Stimulated activated CD8-positive, alpha-beta memory T cell treated with anti-CD3 and anti-CD28 coated beads, Interleukin-12 subunit alpha, Interleukin-12 subunit beta, amount 100 ng/mL, for 24 hours (primary cell): ENCODE measurements at regions not wholly inside any gene's neighbourhood (a gene's known extent, or its start where the extent isn't known, plus 50 kb on each side); places are given as distances from the start of the nearest gene placed in this dataset.

Experiments
- DNase-seq: peaks from one replicate; pipeline ENCODE4 v3.0.0-alpha.2; 2020; ENCODE audit errors: extremely low read depth

DNA sequence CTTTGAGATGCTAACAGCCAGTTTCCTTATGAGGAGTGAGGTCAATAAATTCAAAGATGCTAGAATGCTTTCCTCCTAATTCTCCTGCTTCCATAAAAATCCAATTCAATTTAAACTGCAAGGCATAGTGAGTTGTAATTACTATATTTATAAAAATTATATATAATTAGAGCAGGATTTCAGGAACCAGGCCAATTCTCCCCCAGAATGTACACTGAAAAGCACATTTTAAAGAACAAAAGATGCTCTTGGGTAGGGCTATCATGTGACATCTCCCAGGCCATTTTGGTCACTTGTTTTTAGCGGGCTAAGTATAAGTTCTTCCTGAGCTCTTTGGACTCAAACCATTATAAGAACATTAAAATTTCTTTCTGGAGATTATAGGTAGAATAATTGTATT is 195.7 kb upstream of the KCNG1 start:
- no peak for DNase-seq

DNA sequence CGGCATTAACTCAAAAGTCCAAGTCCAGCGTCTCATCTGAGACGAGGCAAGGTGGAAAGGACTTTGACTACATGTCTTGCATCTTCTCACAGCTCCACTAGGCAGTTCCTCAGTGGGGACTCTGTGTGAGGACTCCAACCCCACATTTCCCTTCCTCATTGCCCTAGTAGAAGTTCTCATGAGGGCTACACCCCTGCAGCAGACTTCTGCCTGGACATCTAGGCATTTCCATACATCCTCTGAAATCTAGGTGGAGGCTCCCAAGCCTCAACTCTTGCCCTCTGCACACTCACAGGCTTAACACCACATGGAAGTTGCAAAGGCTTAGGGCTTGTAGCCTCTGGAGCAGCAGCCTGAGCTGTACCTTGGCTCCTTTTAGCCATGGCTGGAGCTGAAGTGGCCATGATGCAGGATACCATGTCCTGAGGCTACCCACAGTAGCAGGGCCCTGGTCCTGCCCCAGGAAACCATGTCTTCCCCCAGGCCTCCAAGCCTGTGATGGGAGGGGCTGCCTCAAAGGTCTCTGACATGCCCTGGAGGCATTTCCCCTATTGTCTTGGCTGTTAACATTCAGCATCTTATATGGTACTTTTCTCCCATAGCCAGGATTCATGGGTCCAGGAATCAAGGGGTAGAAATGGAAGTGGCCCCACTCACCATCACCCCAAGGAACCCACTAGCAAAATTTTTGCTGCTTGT is 194.6 kb upstream of the KCNG1 start:
- no peak for DNase-seq

DNA sequence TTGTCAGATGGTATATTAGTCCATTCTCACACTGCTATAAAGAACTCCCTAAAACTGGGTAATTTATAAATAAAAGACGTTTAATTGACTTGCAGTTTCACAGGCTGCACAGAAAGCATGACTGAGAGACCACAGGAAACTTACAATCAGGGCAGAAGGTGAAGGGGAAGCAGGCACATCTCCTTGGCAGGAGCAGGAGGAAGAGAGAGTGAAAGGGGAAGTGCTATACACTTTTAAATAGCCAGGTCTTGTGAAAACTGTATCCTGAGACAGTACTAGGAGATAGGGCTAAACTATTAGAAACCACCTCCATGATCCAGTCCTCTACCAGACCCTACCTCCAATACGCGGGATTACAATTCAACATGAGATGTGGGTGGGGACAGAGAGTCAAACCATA is 193.9 kb upstream of the KCNG1 start:
- DNase-seq, result no peak

DNA sequence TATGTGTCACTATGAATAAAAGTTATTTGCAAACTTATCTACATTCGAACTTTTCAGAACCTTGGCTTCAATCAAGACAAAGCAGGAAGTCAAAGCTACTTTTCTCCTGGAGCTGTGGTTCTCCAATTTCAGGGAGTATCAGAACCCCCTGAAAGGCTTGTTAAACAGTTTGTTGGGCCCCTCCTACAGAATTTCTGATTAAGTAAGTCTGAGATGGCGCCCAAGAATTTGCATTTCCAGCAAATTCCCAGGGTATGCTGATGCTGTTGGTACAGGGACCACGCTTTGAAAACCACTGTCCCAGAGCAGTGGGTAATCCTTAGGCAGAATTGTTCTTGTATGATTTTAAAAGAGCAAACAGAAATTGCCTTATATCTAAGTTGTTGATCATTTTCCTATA is 189.9 kb upstream of the KCNG1 start:
- DNase-seq, result no peak

DNA sequence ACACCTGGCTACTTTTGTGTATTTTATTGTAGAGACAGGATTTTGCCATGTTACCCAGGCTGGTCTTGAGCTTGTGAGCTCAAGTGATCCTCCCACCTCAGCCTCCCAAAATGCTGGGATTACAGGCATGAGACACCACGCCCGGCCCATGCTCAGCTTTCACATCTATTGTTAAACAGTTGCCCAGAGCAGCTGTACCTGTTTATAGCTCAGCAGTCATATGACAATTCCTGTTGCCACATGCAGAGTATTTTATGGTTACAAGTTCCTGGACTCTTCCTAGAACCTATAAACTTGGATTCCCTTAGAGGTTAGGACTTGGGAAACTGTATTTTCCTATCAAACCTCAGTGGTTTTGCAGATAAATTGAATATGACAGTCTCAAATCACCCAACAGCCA is 188.3 kb upstream of the KCNG1 start:
- no peak for DNase-seq

DNA sequence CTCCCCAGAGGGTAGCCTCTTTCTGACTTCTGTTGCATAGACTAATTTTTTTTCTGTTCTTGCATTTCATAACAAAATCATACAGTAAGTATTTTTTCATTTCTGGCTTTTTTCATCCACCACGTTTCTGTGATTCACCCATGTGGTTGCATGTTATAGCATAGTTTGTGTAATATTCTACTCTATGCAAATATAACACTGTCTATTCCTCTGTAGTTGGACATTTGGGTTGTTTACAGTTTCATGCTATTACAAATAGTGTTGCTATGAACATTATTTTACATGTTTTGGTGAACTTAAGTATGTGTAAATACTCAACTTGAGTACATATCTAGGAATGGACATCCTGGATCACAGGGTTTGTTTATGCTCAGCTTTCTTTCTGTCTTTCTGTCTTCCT is 187.2 kb upstream of the KCNG1 start:
- no peak for DNase-seq

DNA sequence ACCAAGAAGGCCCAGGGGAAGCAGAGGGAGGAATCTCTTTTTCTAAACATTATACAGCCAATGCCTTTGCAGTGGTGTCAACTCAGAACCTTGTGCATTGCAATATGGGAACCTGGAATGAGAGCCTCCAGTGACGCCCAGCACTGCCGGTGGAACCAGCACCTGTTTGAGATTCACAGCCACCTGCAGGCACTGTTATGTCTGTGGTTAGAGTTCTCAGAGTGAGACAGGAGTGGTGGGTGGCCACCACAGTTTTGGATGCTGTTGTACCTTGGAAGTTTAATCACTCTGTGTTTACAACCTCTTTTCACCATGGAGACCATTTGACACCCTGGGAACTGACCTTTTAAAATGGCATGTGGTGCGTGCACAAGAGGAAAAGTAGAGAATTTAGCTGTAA is 185.3 kb upstream of the KCNG1 start:
- DNase-seq, result no peak

DNA sequence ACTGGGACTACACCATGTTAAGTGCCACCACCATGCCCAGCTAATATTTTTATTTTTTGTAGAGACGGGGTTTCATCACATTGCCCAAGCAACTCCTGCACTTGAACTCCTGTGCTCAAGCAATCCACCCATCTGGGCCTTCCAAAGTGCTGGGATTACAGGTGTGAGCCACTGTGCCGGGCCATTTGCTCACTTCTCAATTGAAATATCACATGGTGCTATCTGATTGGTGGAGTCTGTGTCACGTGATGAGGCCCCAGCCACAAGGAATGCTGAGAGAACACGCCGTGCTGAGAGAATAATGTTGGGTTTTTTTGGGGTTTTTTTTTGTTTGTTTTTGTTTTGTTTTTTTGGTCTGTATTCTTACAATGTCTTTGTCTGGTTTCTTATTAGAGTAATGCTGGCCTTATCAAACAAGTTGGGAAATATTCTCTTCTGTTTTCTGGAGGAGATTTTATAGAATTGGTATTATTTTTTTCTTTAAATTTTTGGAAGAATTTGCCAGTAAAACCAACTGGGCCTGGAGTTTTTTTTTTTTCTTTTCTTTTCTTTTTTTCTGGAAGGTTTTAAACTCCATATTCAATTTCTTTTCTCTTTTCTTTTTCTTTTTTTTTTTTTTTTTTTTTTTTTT is 183.2 kb upstream of the KCNG1 start:
- DNase-seq, result no peak

DNA sequence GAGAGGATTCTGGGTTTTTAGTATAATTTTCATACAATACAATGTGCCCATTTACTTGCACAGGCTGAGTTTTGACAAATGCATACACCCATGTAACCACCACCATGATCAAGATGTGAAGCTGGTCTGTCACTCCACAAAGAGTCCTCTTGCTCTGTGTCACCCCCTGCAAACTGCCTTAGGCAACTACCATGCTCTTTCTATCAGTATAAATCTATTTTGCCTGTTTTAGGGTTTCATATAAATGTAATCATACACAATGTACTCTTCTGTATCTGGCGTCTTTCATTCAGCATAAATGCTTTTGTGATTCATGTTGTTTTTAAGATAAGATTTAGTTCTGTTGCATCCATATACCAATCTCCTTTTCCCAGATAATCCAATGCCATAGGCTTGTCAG is 181.9 kb upstream of the KCNG1 start:
- no peak for DNase-seq

DNA sequence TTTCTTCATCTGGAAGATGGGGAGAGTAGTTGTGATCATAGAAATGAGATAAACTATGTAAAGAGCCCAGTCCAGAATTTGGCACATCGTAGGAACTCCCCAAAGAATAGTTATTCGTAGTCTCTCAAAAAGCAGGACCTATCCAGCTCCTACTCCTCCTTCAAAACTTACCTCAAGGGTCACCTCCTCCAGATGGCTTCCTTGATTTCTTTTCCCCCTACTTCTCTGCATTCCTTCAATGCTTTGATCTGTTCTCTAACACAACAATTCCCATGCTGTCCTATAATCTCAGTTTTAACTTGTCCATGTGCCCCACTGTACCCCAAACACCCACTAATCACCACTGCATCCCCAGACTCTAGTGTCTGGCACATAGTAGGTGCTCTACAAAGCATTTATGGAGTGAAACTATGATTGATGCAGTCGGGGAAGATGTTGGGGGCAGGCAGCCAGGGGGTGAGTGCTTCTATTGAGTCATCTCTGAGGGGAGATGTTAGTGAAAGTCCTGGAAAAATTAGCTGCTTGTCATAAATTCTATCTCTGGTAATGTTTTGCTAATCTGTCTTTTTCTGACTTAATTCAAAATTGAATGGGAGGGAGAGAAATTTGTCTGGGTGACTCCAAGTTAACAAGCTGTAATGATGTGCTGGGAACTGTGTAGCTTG is 181.3 kb upstream of the KCNG1 start:
- no peak for DNase-seq

DNA sequence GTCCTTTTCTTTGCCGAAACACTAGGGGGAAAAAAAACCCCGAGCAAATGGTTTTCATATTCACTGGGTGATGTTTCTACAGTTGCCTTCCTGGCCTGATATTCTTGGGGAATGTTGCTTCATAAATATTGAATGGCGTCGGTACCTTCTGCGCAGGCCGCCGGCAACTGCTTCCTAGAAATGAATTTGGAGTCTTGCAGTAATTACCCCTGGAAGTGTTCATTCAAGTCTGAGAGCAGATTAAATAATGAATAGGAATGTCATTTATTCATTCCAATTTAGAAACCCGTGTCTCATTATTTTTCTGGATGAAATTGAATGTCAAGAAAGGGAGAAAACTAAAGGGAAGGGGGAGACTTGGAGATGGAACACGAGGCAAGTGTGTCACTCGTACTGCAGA is 179.4 kb upstream of the KCNG1 start:
- no peak for DNase-seq

DNA sequence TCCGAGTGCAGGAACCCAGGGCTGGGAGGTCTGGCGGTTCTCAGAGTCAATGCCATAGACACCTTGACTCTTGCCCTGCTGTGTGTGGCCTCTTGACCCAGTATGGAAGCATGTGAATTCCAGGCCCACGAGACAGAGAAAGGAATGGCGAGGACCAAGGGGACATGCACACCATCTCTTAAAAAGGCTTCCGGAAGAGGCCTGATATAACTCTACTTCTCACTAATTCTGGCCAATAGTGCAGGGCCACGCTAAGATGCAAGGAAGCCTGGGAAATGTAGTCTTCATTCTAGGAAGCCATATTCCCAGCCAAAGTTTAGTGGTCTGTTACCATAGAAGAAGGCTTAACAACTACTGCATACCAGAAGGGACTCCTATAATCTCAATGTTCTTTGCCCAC is 177.0 kb upstream of the KCNG1 start:
- DNase-seq, result no peak

DNA sequence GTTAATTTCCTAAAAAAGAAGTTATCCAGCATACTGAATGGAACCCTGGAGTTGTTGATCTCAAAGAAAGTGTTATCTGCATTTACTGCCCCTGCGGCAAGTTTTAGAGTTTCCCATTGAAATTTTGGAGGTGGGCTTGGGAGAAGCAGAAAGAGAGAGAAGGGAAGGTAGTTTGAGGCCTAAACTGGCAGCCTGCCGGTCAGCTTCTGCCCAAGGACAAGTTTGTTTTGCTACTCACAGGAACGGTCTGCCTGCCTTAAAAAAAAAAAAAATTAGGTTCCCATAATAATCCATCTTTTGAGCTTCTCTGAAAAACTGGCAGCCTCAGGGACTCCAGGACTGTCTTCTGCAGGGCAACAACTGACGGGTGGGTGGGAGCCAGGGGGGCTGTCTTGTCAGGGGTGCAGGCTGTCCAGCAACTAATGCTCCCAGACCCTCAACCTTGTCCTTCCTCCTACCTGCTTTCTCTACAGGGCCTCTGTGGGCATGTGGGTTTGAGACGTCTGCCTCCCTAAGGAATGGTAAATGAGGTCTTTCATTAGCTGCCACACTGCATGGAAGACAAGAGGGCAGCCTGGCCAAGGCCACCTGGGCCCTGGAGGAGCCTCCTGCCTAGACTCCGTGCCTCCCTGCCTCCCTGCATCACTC is 176.1 kb upstream of the KCNG1 start:
- DNase-seq, result no peak

DNA sequence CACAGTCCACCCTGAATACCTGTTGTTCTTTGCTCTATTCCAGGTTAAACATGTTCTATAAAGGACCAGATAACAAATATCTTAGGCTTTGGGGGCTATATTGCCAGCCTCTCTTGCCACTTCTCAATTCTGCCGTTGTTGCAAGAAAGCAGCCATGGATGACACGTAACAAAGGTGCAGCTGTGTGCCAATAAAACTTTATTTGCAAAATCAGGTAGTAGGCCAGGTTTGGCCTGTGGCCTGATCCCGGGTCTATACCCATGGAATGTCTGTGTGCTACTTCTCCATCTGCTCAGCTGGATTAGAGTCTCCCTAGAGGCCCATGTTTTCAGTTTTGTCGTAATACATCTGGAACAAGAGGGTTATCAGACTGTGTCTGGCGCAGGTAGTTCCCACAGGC is 175.3 kb upstream of the KCNG1 start:
- no peak for DNase-seq

DNA sequence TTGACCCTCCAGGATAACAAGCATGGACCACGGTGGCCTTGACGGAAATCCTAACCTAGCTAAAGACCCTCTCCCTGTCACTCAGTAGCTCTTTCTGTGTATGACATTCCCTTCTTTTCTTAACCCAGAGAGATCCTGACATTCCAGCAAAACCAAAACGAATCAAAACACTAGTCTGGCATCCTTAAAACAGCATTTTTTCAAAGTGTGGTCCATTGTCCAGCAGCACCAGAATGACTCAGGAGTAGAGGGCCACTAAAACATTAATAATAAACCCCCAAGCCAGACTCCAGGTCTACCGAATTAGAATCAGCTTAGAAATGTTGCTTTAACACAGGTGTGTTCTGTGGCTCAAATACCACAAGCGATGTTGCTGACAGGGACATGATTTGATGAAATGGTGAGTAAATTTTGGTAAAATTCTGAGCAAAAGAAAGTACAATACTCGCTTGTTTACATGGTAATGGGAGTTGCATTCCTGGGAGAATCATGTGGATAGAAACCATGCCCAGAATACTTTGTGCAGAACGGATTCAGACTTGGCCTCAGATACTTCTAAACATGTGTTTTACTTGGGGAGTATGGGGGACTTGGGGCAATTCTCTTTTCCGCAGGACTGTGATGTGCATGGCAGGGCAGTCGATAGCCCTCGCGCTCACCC is 174.2 kb upstream of the KCNG1 start:
- no peak for DNase-seq

DNA sequence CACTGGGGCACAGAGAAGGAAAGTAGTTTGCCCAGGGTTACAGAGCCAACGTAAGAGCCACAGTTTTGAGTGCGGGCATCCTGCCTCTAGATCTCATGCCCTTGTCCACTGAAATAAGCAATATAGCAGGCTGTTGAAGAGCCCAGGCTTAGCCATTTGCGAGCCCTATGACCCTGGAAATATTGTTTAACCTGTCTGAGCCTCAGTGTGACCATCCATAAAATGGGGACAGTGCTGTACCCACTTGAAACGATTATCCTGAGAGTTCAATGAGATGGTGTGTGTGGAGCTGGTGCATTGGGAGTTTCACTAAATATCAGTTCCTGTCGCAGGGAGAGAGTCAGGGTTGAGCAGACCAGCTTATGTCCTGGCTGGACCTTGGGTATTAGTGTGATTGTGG is 173.1 kb upstream of the KCNG1 start:
- no peak for DNase-seq

DNA sequence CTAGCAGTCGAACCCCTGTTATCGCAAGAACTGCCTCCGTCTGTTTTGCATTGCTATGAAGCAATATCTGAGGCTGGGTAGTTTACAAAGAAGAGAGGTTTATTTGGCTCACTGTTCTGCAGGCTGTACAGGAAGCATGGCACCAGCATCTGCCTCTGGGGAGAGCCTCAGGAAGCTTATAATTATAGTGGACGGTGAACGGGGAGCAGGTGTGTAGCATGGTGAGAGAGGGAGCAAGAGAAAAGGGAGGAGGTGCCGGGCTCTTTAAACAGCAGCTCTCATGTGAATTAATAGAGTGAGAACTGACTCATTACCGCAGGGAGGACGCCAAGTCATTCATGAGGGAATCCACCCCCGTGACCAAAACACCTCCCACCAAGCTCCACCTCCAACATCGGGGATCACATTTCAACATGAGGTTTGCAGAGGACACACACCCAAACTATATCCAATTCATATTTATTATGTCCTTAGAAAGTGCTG is 172.6 kb upstream of the KCNG1 start:
- no peak for DNase-seq

DNA sequence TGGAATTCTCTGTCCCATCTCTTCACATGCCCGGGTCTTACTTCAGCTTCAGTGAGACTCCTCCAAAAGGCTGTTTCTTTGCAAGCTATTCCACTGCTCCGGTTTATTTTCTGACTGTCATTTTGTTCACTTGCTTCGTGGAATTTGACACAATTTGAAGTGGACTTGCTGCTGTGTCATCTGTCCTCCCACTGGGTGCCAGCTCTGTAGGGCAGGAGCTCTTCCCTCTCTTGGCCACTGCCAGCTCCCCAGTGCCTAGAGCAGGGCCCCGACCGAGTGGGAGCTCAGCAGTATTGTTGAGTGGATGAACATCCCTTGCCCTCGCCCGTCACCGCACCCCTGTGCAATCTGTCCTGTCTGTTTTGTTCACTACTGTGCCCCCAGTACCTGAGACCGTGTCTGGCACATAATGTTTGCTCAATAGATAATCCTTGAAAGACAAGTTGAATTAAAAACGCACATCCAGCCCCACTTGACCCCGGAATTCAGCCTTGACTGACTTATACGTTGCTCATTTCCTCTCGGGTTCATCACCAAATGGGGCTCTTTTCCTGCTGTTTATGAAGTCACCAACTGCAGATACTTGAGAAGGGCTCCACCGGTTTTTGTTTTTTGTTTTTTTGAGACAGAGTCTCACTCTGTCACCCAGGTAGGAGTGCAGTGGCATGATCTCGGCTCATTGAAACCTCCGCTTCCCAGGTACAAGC is 170.3 kb upstream of the KCNG1 start:
- DNase-seq, result no peak

DNA sequence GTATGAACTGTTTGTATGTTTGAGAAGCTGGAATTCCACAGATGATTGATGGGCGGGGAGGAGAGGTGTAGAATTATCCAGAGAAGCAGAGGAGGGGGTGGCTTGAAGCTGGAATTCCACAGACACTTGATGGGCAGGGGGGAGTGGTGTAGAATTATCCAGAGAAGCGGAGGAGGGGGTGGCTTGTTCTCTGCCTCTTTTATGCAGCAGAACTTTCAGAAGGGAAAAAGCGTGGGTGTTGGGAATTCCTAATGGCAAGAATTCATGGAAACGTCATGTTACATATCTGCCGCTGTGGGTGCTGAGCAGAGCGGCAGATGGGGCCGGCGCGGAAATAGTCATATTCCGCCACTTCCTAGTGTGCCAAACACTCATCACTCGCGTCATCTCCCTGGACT is 167.9 kb upstream of the KCNG1 start:
- DNase-seq, result no peak

DNA sequence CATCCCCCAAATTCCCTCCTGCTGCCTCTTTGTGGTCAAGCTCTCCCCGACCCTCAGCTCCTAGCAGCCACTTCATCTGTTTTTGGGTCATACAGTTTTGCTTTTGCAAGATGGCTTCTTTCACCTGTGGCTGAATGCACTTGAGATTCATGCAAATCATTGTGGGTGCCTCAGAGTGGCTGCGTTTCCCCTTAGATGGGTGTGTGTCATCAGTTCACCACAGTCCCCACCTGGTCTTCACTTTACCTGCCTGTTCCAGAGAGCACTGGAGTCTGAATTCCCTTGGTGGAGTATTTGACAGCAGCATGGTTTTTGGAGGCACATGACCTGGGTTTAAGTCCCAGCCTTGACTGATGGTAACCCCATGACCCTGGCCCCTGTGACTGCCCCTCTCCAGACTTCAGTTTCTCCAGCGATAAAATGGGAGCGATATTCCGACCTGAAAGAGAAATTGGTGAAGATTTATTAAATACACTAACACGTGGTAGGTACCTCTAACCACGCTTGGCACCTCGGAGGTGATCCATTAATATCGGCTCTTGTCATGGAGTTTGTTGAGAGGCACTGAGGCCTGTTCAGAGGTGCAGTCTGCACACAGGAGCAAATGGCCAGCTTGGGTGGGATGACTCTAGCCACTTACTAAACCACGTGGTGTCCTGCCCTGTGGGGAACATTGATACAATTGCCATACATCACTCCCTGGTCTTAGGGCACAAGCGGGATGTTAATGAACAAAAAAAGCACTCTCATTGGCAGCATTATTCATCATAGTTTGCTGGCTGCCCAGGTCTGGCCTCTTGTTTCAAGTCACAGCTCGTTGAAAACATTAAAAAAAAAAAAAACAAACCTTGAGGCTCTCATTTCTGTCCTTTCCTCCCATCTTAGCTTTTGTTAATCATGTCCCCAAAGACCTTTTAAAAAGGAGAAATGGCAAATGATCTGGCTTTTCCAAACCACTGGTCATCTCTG is 167.2 kb upstream of the KCNG1 start:
- DNase-seq, result no peak
